HEK293T (cell line): ENCODE measurements at regions not wholly inside any gene's neighbourhood (a gene's known extent, or its start where the extent isn't known, plus 50 kb on each side); places are given as distances from the start of the nearest gene placed in this dataset.

Experiments used
- CTCF ChIA-PET: fragments of 350-600 bp; formaldehyde crosslinking; extraction: SDS; loops from one replicate; lab custom pipeline; 2021; ENCODE audit warnings: antibody characterized with exemption, inconsistent platforms; lab: Yijun Ruan, JAX
- POLR2A ChIA-PET: fragments of 350-600 bp; formaldehyde crosslinking; extraction: SDS; loops from one replicate; lab custom pipeline; 2020; ENCODE audit warnings: antibody characterized with exemption, inconsistent platforms; lab: Yijun Ruan, JAX
- DNase-seq: peaks from one replicate; pipeline ENCODE4 v3.0.0; 2012; ENCODE audit warnings: mixed read lengths; ENCODE audit errors: extremely low spot score
- ARNT ChIP-seq: fragments of 450-650 bp; IDR thresholded peaks from 2 replicates; pipeline ENCODE4 v1.6.1; 2017; ENCODE audit warnings: mild to moderate bottlenecking
- BHLHE40 ChIP-seq: fragments of 450-650 bp; IDR thresholded peaks from 2 replicates; pipeline ENCODE4 v1.6.1; 2016; ENCODE audit warnings: mild to moderate bottlenecking, moderate library complexity, borderline replicate concordance
- CTBP1 ChIP-seq: fragments of 450-650 bp; IDR thresholded peaks from 2 replicates; pipeline ENCODE4 v1.6.1; 2016; ENCODE audit warnings: borderline replicate concordance
- ELF4 ChIP-seq: fragments of 450-650 bp; IDR thresholded peaks from 2 replicates; pipeline ENCODE4 v1.6.1; 2017; ENCODE audit warnings: antibody characterized with exemption
- FOXA1 ChIP-seq: fragments of 450-650 bp; IDR thresholded peaks from 2 replicates; pipeline ENCODE4 v1.6.1; 2016; ENCODE audit warnings: mild to moderate bottlenecking
- FOXK2 ChIP-seq: fragments of 450-650 bp; IDR thresholded peaks from 2 replicates; pipeline ENCODE4 v1.6.1; 2016; ENCODE audit warnings: mild to moderate bottlenecking
- FOXM1 ChIP-seq: fragments of 450-650 bp; IDR thresholded peaks from 2 replicates; pipeline ENCODE4 v1.6.1; 2017; ENCODE audit warnings: mild to moderate bottlenecking, borderline replicate concordance
- HDGF ChIP-seq: fragments of 450-650 bp; IDR thresholded peaks from 2 replicates; pipeline ENCODE4 v1.6.1; 2017; ENCODE audit warnings: antibody characterized with exemption, borderline replicate concordance
- L3MBTL2 ChIP-seq: fragments of 450-650 bp; conservative IDR thresholded peaks from 2 replicates; pipeline ENCODE4 v1.6.1; 2016; ENCODE audit warnings: mild to moderate bottlenecking
- LEF1 ChIP-seq: fragments of 450-650 bp; IDR thresholded peaks from 2 replicates; pipeline ENCODE4 v1.6.1; 2017; ENCODE audit warnings: mild to moderate bottlenecking, borderline replicate concordance
- NFRKB ChIP-seq: fragments of 450-650 bp; IDR thresholded peaks from 2 replicates; pipeline ENCODE4 v1.6.1; 2016; ENCODE audit warnings: mild to moderate bottlenecking, moderate library complexity
- SP1 ChIP-seq: fragments of 450-650 bp; IDR thresholded peaks from 2 replicates; pipeline ENCODE4 v1.6.1; 2017
- SUZ12 ChIP-seq: fragments of 450-650 bp; IDR thresholded peaks from 2 replicates; pipeline ENCODE4 v1.6.1; 2016; ENCODE audit warnings: mild to moderate bottlenecking
- TARDBP ChIP-seq: fragments of 450-650 bp; IDR thresholded peaks from 2 replicates; pipeline ENCODE4 v1.6.1; 2016
- ZNF384 ChIP-seq: fragments of 450-650 bp; IDR thresholded peaks from 2 replicates; pipeline ENCODE4 v1.6.1; 2016
- TF ChIP-seq, protein P1 (sequence below): fragments of 450-650 bp; IDR thresholded peaks from 2 replicates; pipeline ENCODE4 v1.6.1; 2016

DNA sequence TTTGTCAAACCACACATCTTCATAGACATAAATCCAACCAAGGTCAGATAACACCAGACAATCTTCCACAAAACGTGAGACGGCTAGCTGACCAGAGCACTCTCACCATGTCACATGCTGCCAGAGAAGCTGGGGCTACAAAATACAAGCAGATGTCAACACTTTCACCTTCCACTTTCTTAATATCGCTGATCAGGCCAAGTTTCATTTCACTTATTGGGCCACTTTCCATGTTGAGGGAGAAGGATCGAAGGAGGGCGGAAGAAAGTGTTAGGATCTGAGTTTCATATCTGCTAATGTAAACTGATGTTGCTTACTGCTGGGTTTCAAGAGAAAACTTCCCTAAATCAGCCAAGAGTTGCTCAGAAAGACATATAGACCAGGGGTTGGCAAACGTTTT, 177.0 kb upstream of the PRDM1 start:
- TF ChIP-seq L3MBTL2 (no peak), ZNF384 (no peak), NFRKB (no peak), CTBP1 (no peak), BHLHE40 (no peak), TARDBP (no peak)
- CTCF ChIA-PET, result no interaction called here
- DNase-seq, result no peak
- POLR2A ChIA-PET, result no interaction called here

- ChIA-PET CTCF (no interaction called here), POLR2A (no interaction called here)
- DNase-seq, result no peak
- TF ChIP-seq ARNT, result no peak
- no peak for TF ChIP-seq BHLHE40
- no peak for TF ChIP-seq ELF4
- TF ChIP-seq TARDBP, result no peak
- no peak for TF ChIP-seq NFRKB
- no peak for TF ChIP-seq FOXA1
- TF ChIP-seq, protein P1, sequence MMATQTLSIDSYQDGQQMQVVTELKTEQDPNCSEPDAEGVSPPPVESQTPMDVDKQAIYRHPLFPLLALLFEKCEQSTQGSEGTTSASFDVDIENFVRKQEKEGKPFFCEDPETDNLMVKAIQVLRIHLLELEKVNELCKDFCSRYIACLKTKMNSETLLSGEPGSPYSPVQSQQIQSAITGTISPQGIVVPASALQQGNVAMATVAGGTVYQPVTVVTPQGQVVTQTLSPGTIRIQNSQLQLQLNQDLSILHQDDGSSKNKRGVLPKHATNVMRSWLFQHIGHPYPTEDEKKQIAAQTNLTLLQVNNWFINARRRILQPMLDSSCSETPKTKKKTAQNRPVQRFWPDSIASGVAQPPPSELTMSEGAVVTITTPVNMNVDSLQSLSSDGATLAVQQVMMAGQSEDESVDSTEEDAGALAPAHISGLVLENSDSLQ, result no peak
- TF ChIP-seq FOXM1, result no peak
- TF ChIP-seq SUZ12, result no peak
Observed at GRCh38 chr6:105907991-105908390, 178.1 kb upstream of the PRDM1 start.

- ChIA-PET POLR2A (no interaction called here), CTCF (no interaction called here)
- no peak for DNase-seq
- TF ChIP-seq ARNT (no peak), BHLHE40 (no peak), L3MBTL2 (no peak), CTBP1 (no peak), HDGF (no peak), TARDBP (no peak), ZNF384 (no peak), FOXK2 (no peak), ELF4 (no peak), SP1 (no peak), SUZ12 (no peak), LEF1 (no peak), FOXA1 (no peak), NFRKB (no peak), FOXM1 (no peak)
- TF ChIP-seq, protein P1, result no peak
Observed at GRCh38 chr6:105907301-105907700, 178.8 kb upstream of the PRDM1 start.

GRCh38 chr6:105902401-105903031, 183.6 kb upstream of the PRDM1 start:
- CTCF ChIA-PET, result no interaction called here
- POLR2A ChIA-PET, result no interaction called here
- no peak for TF ChIP-seq CTBP1
- TF ChIP-seq, protein P1, result no peak
- no peak for TF ChIP-seq FOXM1
- TF ChIP-seq TARDBP, result no peak
- TF ChIP-seq ARNT, result no peak
- TF ChIP-seq ELF4, result no peak
- no peak for TF ChIP-seq FOXA1
- TF ChIP-seq ZNF384, result no peak
- TF ChIP-seq SUZ12, result no peak
- no peak for TF ChIP-seq FOXK2
- no peak for TF ChIP-seq LEF1
- no peak for DNase-seq

DNA sequence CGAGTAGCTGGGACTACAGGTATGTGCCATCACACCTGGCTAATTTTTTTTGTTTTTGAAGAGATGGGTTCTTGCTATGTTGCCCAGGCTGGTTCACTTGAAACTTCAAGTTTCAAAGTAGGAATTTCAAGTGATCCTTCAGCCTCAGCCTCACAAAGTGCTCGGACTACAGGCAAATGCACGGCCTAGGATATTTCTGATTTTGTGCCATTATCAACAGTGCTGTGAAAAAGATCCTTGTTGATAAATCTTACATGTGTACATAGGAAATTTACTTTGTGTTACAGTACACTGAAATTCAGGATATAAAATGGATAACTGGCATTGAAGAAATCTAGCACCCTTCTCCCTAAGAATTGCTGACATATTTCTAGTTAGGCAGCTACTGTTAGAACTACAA, 184.6 kb upstream of the PRDM1 start:
- ChIA-PET CTCF (no interaction called here), POLR2A (no interaction called here)
- no peak for DNase-seq
- TF ChIP-seq TARDBP (no peak), ELF4 (no peak), HDGF (no peak), SP1 (no peak), ARNT (no peak), FOXK2 (no peak)
- TF ChIP-seq, protein P1, result no peak
